ENCODE measurements at regions not wholly inside any gene's neighbourhood (a gene's known extent, or its start where the extent isn't known, plus 50 kb on each side); places are given as distances from the start of the nearest gene placed in this dataset.

DNA sequence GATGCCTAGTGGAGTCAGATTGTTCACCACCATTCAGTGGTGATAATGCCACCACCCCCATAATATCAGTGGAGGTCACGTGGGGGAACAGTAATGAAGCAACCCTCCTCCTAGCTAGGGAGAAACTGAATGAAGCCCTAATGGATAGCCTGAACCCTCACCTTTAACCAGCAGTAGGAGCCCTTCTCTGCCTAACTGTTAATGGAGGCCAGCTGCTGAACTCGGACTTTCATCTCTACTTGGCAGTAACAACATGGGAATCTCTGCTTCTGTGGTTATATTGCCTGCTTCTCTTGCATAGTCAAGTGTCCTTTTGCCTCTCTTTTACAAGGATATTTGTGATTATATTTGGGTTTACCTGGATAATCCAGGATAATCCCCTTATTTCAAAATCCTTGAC is 1097.9 kb downstream of the REEP3 start:
- TF ChIP-seq POLR2AphosphoS5 (IDR thresholded peaks at IDR 0.05) (no peak), POLR2A (IDR thresholded peaks at IDR 0.05) (no peak)
- TF ChIP-seq, protein P1, sequence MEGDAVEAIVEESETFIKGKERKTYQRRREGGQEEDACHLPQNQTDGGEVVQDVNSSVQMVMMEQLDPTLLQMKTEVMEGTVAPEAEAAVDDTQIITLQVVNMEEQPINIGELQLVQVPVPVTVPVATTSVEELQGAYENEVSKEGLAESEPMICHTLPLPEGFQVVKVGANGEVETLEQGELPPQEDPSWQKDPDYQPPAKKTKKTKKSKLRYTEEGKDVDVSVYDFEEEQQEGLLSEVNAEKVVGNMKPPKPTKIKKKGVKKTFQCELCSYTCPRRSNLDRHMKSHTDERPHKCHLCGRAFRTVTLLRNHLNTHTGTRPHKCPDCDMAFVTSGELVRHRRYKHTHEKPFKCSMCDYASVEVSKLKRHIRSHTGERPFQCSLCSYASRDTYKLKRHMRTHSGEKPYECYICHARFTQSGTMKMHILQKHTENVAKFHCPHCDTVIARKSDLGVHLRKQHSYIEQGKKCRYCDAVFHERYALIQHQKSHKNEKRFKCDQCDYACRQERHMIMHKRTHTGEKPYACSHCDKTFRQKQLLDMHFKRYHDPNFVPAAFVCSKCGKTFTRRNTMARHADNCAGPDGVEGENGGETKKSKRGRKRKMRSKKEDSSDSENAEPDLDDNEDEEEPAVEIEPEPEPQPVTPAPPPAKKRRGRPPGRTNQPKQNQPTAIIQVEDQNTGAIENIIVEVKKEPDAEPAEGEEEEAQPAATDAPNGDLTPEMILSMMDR (IDR thresholded peaks at IDR 0.05), result no peak
